HepG2 (cell line): ENCODE measurements at regions not wholly inside any gene's neighbourhood (a gene's known extent, or its start where the extent isn't known, plus 50 kb on each side); places are given as distances from the start of the nearest gene placed in this dataset.
A peak's percentile ranks its signal among the peaks of the same experiment; 100 is the strongest.

Experiments
- ATAC-seq: fragments of 200-7000 bp; cut with Tn5 transposase; 3 replicates; pipeline ENCODE4 v1.9.1; 2020; ENCODE audit warnings: mild to moderate bottlenecking, moderate library complexity
- BruUV-seq: library from RNA; stranded (reverse); fragments of 400-500 nt; replicated peaks from 2 replicates; lab custom pipeline; 2021; lab: Mats Ljungman, UMichigan
- CTCF ChIA-PET: fragments of 300-600 bp; formaldehyde crosslinking; extraction: SDS; loops from one replicate; lab custom pipeline; 2021; ENCODE audit warnings: low total read pairs, inconsistent platforms, low intra/inter-chr PET ratio; lab: Yijun Ruan, JAX
- POLR2A ChIA-PET: fragments of 350-600 bp; sonication (Branson Sonifier 250); formaldehyde crosslinking; loops from one replicate; lab custom pipeline; 2020; ENCODE audit warnings: antibody characterized with exemption, inconsistent platforms; lab: Yijun Ruan, JAX
- DNase-seq: peaks from one replicate; pipeline ENCODE4 v3.0.0-alpha.2; 2015; ENCODE audit warnings: low spot score
- FAIRE-seq: peaks from 3 replicates; lab custom pipeline; 2011; peaks lifted over from hg19 to GRCh38; lab: Jason Lieb, UNC
- H2AFZ ChIP-seq: one replicate; pipeline ENCODE4 v1.6.1; 2011; ENCODE audit warnings: low read length, inconsistent platforms
- H3K27ac ChIP-seq: fragments of 300-600 bp; 3 replicates; pipeline ENCODE4 v1.8.0; 2011; ENCODE audit warnings: mixed run types, mild to moderate bottlenecking, mixed read lengths, low read length, inconsistent platforms; ENCODE audit not compliant: insufficient read depth; ENCODE audit errors: extremely low read length
- H3K27me3 ChIP-seq, 2 experiments: fragments of 200-600 bp in 1 of 2; 2 replicates in 1 of 2; 3 replicates in 1 of 2; pipeline versions ENCODE4 v1.6.0 to v1.8.0; 2011; ENCODE audit warnings: low read length in 2 of 2, mild to moderate bottlenecking in 2 of 2, moderate library complexity in 2 of 2, inconsistent platforms in 1 of 2; ENCODE audit not compliant: insufficient read depth in 2 of 2, control insufficient read depth in 1 of 2
- H3K36me3 ChIP-seq, 2 experiments: fragments of 200-600 bp in 1 of 2; replicated peaks in 1 of 2; 2 replicates in 1 of 2; 3 replicates in 1 of 2; pipeline versions ENCODE4 v1.5.1 to v1.8.0; 2011; ENCODE audit warnings: low read length in 2 of 2, inconsistent platforms in 1 of 2; ENCODE audit not compliant: insufficient read depth in 2 of 2, control insufficient read depth in 1 of 2
- H3K4me1 ChIP-seq: 2 replicates; pipeline ENCODE4 v1.5.1; 2012; ENCODE audit warnings: low read length, inconsistent platforms; ENCODE audit not compliant: insufficient read depth
- H3K4me2 ChIP-seq: 2 replicates; pipeline ENCODE4 v1.6.0; 2011; ENCODE audit warnings: low read depth, low read length, inconsistent platforms
- H3K4me3 ChIP-seq, 3 experiments: fragments of 200-600 bp in 1 of 3; sonication (generic), shearing (Covaris generic) in 1 of 3; replicated peaks in 1 of 3; 2 replicates each; pipeline ENCODE4 v1.5.1; 2011 to 2016; ENCODE audit warnings: low read length in 3 of 3, inconsistent platforms in 2 of 3, low read depth in 2 of 3, mild to moderate bottlenecking in 2 of 3, control low read depth in 1 of 3, mixed read lengths in 1 of 3; ENCODE audit not compliant: insufficient read depth in 1 of 3
- H3K79me2 ChIP-seq: one replicate; pipeline ENCODE4 v1.6.1; 2011; ENCODE audit warnings: low read length, inconsistent platforms; ENCODE audit not compliant: insufficient read depth
- H3K9ac ChIP-seq: 2 replicates; pipeline ENCODE4 v1.6.0; 2011; ENCODE audit warnings: mild to moderate bottlenecking, low read depth, low read length, inconsistent platforms; ENCODE audit not compliant: insufficient read depth
- H3K9me3 ChIP-seq: 2 replicates; pipeline ENCODE4 v1.5.1; 2012; ENCODE audit warnings: mild to moderate bottlenecking, low read length
- H4K20me1 ChIP-seq: 2 replicates; pipeline ENCODE4 v1.6.0; 2011; ENCODE audit warnings: inconsistent platforms, mild to moderate bottlenecking, low read length, moderate library complexity; ENCODE audit not compliant: insufficient read depth
- BRCA1 ChIP-seq: sonication (generic); formaldehyde crosslinking; IDR thresholded peaks from 2 replicates; pipeline ENCODE4 v1.4.0; 2020; ENCODE audit warnings: missing genetic modification reagents
- FOXM1 ChIP-seq: sonication (generic); formaldehyde crosslinking; IDR thresholded peaks from 2 replicates; pipeline ENCODE4 v1.5.0; 2020; ENCODE audit warnings: missing genetic modification reagents
- GABPB1 ChIP-seq: IDR thresholded peaks from 2 replicates; pipeline ENCODE4 v1.6.1; 2016; ENCODE audit warnings: mild to moderate bottlenecking, missing genetic modification reagents, moderate library complexity, missing compliant biosample characterization
- RAD21 ChIP-seq: fragments of 450-650 bp; formaldehyde crosslinking; IDR thresholded peaks from 2 replicates; pipeline ENCODE4 v1.5.0; 2020; ENCODE audit warnings: mild to moderate bottlenecking
- RARA ChIP-seq: IDR thresholded peaks from 2 replicates; pipeline ENCODE4 v1.6.1; 2016; ENCODE audit warnings: missing genetic modification reagents, missing compliant biosample characterization
- RXRA ChIP-seq: sonication (generic); formaldehyde crosslinking; IDR thresholded peaks from 2 replicates; pipeline ENCODE4 v1.5.1; 2020; ENCODE audit warnings: missing genetic modification reagents
- SMC3 ChIP-seq: IDR thresholded peaks from 2 replicates; pipeline ENCODE4 v1.6.1; 2011; ENCODE audit warnings: low read length, improper control_type of control experiment
- SOX5 ChIP-seq: IDR thresholded peaks from 2 replicates; pipeline ENCODE4 v1.6.1; 2016; ENCODE audit warnings: borderline replicate concordance
- STAG1 ChIP-seq: sonication (generic); formaldehyde crosslinking; IDR thresholded peaks from 2 replicates; pipeline ENCODE4 v1.4.0; 2020; ENCODE audit warnings: missing genetic modification reagents
- YY1 ChIP-seq: IDR thresholded peaks from 2 replicates; pipeline ENCODE4 v1.6.1; 2011; ENCODE audit warnings: low read length, low read depth, moderate library complexity, mild to moderate bottlenecking; ENCODE audit not compliant: insufficient read depth, insufficient replicate concordance
- ZFP90 ChIP-seq: sonication (generic); formaldehyde crosslinking; IDR thresholded peaks from 2 replicates; pipeline ENCODE4 v1.8.0; 2022; ENCODE audit warnings: missing genetic modification reagents, mild to moderate bottlenecking, inconsistent platforms, borderline replicate concordance
- ZNF225 ChIP-seq: sonication (generic); formaldehyde crosslinking; IDR thresholded peaks from 2 replicates; pipeline ENCODE4 v1.4.0; 2020; ENCODE audit warnings: mild to moderate bottlenecking, missing genetic modification reagents
- ZNF441 ChIP-seq: sonication (generic); formaldehyde crosslinking; IDR thresholded peaks from 2 replicates; pipeline ENCODE4 v1.7.0; 2021; ENCODE audit warnings: missing genetic modification reagents, borderline replicate concordance
- ZNF644 ChIP-seq: IDR thresholded peaks from 2 replicates; pipeline ENCODE4 v1.6.1; 2016; ENCODE audit warnings: low read depth
- WGBS: methylation state at CpG from one replicate; pipeline ENCODE4 v1.1.6; 2017; ENCODE audit warnings: low lambda C conversion rate; 5-methylcytosine and 5-hydroxymethylcytosine counted together
- in situ Hi-C: cut with HindIII; loops from 2 replicates; pipeline ENCODE4 v1.10.0; 2017; ENCODE audit warnings: low pct_unique_long_range_greater_than_20kb; ENCODE audit not compliant: extremely low pct_ligation_motif_present
- intact Hi-C: fragments of 100-400 bp; cut with micrococcal nuclease; formaldehyde crosslinking; loops from one replicate; pipeline ENCODE4 v1.10.0; 2022; ENCODE audit not compliant: unreplicated experiment
- TF ChIP-seq, protein P1 (sequence below): sonication (generic); formaldehyde crosslinking; IDR thresholded peaks from 2 replicates; pipeline ENCODE4 v1.8.0; 2022; ENCODE audit warnings: missing genetic modification reagents, low read depth, mild to moderate bottlenecking, borderline replicate concordance
- TF ChIP-seq, protein P2 (sequence below): sonication (generic); formaldehyde crosslinking; IDR thresholded peaks from 2 replicates; pipeline ENCODE4 v1.9.0; 2021; ENCODE audit warnings: mild to moderate bottlenecking, missing genetic modification reagents

DNA sequence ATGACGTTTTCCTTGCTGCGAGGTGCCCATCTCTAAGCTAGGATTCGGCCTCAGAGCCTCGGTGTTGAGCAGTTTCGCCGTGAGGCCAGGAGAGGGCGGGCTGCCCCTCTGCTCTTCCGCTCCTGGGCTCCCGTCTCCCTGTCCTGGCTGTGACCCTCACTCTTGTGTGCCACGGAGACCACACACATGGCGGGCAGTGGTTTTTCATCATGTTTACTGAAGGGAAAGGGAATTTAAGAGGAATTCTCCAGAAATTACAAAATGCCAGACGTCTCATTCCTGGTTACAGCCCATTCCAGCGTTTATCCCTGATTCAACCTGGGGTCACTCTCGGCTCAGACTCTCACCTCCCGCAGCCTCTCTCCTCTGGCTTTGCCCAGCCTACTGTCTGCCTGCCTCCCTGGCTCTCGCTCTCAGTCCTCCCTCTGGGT lies 96.8 kb upstream of the ELAC2 start:
- Histone ChIP-seq H2AFZ (no peak overlapping the region), H4K20me1 (no peaks in the 10 kb centered on the region), H3K79me2 (no peaks in the 10 kb centered on the region), H3K27ac (no peak overlapping the region), H3K4me3 (peak overlapping the region in 1 of 3 experiments; percentile 12; a peak in 1 of 6 replicates), H3K9me3 (no peaks in the 10 kb centered on the region), H3K36me3 (no peaks in the 10 kb centered on the region), H3K4me1 (peaks cover 7% of the 10 kb centered on the region; the same call in 1 of the 2 replicates), H3K4me2 (peak overlapping the region; percentile 46), H3K27me3 (peaks cover 0 to 17% of the 10 kb centered on the region in 2 experiments; a peak in 3 of 5 replicates), H3K9ac (no peak overlapping the region)
- 4% methylated on average over 12 of the region's 16 CpGs for WGBS
- FAIRE-seq (peak; percentile 36), DNase-seq (peak; percentile 24), ATAC-seq (peak; percentile 100)
- in situ Hi-C loops (no loop called here), intact Hi-C loops (no loop called here)
- no TSS peak for BruUV-seq
- POLR2A ChIA-PET: no interaction called here
- CTCF ChIA-PET: no interaction called here
- TF ChIP-seq ZNF644 (CRISPR knock-in tag) (no peak), YY1 (peak; percentile 54), GABPB1 (CRISPR knock-in tag) (peak; percentile 56), ZFP90 (CRISPR knock-in tag) (0 out of 2 replicates have a peak, but pooled peaks have one; percentile 56), FOXM1 (CRISPR knock-in tag) (no peak), BRCA1 (CRISPR knock-in tag) (no peak), ZNF225 (CRISPR knock-in tag) (no peak), SMC3 (peak; percentile 16), RXRA (peak; percentile 65; the same call in 1 of the 2 replicates), STAG1 (CRISPR knock-in tag) (peak; percentile 93), RARA (CRISPR knock-in tag) (peak; percentile 33; the same call in 1 of the 2 replicates), SOX5 (CRISPR knock-in tag) (no peak), RAD21 (CRISPR knock-in tag) (peak; percentile 65), ZNF441 (CRISPR knock-in tag) (peak; percentile 28; the same call in 1 of the 2 replicates)
- TF ChIP-seq, protein P1, sequence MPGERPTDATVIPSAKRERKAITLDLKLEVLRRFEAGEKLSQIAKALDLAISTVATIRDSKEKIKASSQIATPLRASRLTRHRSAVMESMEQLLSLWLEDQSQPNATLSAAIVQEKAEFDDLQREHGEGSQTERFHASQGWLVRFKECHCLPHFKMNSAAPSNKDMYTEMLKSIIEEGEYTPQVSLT: no peak
- TF ChIP-seq, protein P2, sequence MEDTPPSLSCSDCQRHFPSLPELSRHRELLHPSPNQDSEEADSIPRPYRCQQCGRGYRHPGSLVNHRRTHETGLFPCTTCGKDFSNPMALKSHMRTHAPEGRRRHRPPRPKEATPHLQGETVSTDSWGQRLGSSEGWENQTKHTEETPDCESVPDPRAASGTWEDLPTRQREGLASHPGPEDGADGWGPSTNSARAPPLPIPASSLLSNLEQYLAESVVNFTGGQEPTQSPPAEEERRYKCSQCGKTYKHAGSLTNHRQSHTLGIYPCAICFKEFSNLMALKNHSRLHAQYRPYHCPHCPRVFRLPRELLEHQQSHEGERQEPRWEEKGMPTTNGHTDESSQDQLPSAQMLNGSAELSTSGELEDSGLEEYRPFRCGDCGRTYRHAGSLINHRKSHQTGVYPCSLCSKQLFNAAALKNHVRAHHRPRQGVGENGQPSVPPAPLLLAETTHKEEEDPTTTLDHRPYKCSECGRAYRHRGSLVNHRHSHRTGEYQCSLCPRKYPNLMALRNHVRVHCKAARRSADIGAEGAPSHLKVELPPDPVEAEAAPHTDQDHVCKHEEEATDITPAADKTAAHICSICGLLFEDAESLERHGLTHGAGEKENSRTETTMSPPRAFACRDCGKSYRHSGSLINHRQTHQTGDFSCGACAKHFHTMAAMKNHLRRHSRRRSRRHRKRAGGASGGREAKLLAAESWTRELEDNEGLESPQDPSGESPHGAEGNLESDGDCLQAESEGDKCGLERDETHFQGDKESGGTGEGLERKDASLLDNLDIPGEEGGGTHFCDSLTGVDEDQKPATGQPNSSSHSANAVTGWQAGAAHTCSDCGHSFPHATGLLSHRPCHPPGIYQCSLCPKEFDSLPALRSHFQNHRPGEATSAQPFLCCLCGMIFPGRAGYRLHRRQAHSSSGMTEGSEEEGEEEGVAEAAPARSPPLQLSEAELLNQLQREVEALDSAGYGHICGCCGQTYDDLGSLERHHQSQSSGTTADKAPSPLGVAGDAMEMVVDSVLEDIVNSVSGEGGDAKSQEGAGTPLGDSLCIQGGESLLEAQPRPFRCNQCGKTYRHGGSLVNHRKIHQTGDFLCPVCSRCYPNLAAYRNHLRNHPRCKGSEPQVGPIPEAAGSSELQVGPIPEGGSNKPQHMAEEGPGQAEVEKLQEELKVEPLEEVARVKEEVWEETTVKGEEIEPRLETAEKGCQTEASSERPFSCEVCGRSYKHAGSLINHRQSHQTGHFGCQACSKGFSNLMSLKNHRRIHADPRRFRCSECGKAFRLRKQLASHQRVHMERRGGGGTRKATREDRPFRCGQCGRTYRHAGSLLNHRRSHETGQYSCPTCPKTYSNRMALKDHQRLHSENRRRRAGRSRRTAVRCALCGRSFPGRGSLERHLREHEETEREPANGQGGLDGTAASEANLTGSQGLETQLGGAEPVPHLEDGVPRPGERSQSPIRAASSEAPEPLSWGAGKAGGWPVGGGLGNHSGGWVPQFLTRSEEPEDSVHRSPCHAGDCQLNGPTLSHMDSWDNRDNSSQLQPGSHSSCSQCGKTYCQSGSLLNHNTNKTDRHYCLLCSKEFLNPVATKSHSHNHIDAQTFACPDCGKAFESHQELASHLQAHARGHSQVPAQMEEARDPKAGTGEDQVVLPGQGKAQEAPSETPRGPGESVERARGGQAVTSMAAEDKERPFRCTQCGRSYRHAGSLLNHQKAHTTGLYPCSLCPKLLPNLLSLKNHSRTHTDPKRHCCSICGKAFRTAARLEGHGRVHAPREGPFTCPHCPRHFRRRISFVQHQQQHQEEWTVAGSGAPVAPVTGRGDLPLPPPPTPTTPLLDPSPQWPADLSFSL (CRISPR knock-in tag): no peak
